ENCODE measurements at regions not wholly inside any gene's neighbourhood (a gene's known extent, or its start where the extent isn't known, plus 50 kb on each side); places are given as distances from the start of the nearest gene placed in this dataset.
"Not testable (repeated sequence)": the region's sequence is repeated elsewhere in the genome, so short reads cannot be mapped to it uniquely, and the experiment has no call there.

DNA sequence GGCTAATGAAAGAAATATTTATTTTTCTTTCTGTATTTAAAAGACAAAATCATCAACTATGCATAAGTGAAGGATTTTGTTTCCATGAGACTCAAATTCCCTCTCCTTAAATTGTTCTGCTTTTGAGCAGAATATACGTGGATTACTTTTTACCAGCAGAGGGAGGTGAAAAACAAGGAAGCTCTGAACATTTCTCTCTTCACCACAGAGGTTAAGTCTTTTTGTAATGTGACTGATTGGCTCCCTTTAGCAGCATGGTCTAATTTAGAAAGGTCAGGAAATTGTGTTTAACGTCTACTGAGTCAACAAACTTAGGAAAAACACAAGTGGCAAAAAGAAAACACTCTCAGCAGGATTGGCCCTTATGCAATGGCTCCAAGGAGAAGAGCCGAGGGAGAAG, 55.1 kb upstream of the F9 start:
- DNase-seq, result no peak

DNA sequence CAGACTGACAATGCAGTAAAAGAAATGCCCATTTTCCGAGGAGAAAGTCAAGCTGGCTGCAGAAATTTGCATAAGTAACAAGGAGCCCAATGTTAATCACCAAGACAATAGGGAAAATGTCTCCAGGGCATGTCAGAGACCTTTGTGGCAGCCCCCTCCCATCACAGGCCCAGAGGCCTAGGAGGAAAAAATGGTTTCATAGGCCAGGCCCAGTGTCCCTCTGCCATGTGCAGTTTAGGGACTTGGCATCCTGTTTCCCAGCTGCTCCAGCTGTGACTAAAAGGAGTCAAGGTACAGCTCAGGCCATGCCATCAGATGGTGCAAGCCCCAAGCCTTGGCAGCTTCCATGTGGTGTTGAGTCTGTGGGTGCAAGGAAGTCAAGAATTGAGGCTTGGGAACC, 68.6 kb upstream of the F9 start:
- DNase-seq, result not testable (repeated sequence)

GRCh38 chrX:139454743-139455142, 75.8 kb upstream of the F9 start:
- no peak for DNase-seq

DNA sequence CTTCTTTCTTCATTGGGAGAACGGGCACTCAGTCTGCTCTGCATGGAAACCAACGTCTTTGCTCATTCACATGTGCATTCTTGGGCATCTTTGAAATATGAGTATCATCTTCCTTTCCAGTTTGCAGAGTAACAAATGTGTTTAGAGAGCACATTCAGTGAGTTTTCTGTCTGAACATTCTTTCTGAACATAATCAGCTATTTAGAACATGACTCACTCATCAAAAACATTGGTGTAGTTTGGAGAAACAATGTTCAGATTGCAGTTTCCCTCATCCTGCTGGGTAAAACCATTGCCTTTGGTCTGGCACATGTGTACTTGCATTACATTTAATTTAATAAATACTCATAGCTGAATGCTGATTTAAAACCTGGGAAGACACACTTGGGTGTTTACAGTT, 81.5 kb upstream of the F9 start:
- DNase-seq, result no peak

DNA sequence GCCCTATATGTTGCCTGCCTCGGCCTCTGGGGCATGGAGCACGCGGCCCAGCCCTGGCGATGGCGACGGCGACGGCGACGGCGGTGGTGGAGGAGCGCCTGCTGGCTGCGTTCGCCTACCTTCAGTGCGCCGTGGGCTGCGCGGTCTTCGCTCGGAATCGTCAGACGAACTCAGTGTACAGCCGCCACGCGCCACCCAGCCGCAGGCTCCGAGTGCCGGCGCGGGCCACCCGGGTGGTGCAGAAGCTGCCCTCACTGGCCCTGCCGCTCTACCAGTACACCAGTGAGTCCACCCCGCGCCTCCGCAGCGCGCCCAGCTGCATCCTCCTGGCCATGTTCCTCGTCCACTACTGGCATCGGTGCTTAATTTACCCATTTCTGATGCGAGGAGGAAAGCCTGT, 83.7 kb upstream of the F9 start:
- DNase-seq, result no peak

GRCh38 chrX:139429913-139430312, 100.6 kb upstream of the F9 start:
- DNase-seq, result no peak

DNA sequence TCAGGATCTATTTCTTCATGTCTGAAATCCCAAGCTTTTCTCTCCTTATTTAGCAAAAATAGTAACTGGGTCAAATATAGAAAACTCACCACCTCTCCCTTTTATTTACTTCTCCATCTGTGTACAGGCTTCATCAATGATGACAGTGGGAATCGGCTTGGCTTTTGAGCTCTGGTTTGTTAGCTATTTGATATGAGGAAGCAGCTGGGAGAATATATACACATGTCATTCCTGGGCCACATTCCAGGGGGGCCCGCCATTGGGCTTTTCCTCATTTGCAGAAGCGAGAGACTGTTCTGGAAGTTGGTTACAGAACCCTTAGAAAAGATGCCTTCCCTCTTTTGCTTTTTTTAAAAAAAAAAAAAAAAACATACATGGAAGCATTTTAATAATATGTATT, 107.4 kb upstream of the F9 start:
- no peak for DNase-seq

GRCh38 chrX:139398258-139398657, 132.3 kb upstream of the F9 start:
- not testable (repeated sequence) for DNase-seq

GRCh38 chrX:139388254-139388653, 142.3 kb upstream of the F9 start:
- no peak for DNase-seq

- DNase-seq, result no peak
Measured at GRCh38 chrX:139382529-139382928, 148.0 kb upstream of the F9 start.

DNA sequence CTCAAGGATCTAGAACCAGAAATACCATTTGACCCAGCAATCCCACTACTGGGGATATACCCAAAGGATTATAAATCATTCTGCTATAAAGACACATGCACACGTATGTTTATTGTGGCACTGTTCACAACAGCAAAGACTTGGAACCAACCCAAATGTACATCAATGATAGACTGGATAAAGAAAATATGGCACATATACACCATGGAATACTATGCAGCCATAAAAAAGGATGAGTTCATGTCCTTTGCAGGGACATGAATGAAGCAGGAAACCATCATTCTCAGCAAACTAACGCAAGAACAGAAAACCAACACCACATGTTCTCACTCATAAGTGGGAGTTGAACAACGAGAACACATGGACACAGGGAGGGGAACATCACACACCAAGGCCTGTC, 154.0 kb upstream of the F9 start:
- DNase-seq, result not testable (repeated sequence)

DNA sequence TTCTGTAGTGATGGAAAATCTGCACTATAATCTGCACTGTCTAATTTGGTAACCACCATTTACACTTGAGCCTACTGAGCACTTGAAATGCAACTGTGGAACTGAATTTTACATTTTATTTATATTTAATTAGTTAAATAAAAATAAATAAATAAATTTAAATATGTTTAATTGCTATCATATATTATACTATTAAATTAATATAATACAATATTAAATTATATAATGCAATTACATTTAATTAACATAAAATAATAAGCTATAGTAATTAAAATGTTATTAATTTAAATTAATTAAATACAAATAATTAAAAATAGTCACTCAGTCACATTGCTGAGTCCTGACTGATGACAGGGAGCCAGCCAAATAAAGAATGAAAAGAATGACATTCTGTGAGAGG, 170.2 kb upstream of the F9 start:
- no peak for DNase-seq

GRCh38 chrX:139342594-139342991, 187.9 kb upstream of the F9 start:
- DNase-seq, result not testable (repeated sequence)

GRCh38 chrX:139341855-139342593, 188.5 kb upstream of the F9 start:
- not testable (repeated sequence) for DNase-seq

- DNase-seq, result no peak
Measured at GRCh38 chrX:139332441-139332840, 198.1 kb upstream of the F9 start.

DNA sequence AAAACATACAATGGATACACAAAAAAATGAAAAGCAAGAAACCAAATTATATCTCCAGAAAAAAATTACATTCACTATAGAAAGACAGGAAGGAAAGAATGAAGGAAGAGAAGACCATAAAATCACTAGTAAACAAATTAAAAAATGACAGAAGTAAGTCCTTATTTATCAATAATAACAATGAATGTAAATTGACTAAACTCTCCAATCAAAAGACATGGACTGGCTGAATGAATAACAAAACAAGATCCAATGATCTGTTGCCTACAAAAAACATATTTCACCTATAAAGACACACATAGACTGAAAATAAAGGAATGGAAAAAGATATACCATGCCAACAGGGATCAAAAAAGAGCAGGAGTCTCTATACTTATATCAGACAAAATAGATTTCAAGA, 203.2 kb upstream of the F9 start:
- no peak for DNase-seq

DNA sequence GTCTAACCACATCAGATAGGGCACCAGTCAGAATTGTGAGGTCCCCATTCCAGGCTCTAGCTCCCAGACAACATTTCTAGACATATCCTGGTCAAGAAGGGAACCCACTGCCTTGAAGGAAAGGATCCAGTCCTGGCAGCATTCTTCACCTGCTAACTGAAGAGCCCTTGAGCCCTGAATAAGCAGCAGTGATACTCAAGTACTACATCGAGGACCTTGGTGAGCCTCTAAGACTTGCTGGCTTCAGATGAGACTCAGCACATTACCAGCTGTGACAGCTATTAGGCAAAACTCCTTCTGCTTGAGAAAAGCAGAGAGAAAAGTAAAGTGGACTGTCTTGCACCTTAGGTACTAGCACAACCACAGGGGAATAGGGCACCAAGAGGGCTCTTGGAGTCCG, 205.8 kb upstream of the F9 start:
- DNase-seq, result no peak

GRCh38 chrX:139320661-139321354, 209.7 kb upstream of the F9 start:
- DNase-seq, result not testable (repeated sequence)

DNA sequence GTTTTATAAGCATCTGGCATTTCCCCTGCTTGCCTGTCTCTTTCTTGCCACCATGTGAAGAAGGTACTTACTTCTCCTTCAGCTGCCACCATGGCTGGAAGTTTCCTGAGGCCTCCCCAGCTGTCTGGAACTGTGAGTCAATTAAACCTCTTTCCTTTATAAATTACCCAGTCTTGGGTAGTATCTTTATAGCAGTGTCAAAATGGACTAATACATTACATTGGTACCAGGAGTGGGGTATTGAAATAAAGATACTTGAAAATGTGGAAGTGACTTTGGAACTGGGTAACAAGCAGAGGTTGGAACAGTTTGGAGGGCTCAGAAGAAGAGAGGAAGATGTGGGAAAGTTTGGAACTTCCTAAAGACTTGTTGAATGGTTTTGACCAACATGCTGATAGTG, 223.9 kb upstream of the F9 start:
- not testable (repeated sequence) for DNase-seq

GRCh38 chrX:139304471-139304870, 226.1 kb upstream of the F9 start:
- DNase-seq, result no peak

DNA sequence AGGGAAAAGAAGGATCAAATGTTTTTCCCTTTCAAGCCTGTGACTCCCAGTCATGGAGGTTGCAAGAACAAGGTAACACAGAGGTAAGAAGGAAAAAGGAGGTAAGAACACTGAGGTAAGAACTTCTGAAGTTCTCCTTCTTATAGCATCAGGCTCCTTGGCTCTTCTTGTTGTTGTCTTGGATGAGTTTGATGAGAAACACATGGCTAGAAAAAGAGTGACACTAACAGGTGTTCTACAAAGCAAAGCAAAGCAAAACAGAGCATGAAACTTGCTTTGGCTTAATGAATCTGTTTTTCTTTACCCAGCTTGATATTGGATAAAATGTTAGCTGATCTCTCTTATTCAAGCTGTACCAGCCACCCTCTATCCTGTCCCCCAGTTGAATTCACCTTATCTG, 231.2 kb upstream of the F9 start:
- DNase-seq, result no peak

- no peak for DNase-seq
Measured at GRCh38 chrX:139298437-139298836, 232.1 kb upstream of the F9 start.

DNA sequence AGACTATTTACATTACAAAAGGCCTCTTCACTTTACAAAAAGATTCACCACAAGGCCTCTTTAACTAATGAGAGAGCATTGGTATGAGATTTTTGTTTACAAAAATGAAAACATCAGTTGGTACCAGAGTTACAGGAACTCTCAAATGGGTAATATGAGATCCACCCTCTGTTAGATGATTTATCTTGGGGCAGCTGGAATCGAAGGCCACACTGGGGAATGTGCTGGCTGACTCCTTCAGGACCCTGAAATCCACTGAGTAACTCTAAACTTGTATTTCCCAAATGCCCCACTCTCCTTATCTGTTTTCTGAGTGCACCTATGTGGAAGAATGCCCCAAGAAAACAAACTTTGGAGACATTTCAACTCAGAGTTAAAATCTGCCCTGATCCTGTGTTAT, 232.9 kb upstream of the F9 start:
- DNase-seq, result no peak

GRCh38 chrX:139293991-139294390, 236.5 kb upstream of the F9 start:
- DNase-seq, result no peak

DNA sequence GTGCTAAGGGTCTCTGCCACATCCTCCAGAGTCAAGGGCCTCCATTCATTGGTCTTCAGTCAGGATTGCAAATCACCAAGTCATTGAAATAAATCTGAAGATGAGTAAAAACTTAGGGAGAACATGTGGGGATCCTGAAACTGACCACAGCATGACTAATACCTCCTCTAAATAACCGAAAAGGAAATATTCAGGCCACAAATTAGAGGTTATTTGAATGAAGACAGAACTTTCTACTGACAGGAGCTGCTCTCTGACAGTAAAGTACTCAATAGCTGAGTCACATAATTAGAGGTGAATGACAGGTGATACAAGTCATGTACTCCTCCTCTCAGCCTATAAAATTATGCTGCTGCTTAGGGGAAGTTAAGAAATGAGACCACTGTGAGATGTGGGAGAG, 240.2 kb upstream of the F9 start:
- no peak for DNase-seq

All from COR-L47 (cell line).